GM12878 (cell line): ENCODE measurements at regions not wholly inside any gene's neighbourhood (a gene's known extent, or its start where the extent isn't known, plus 50 kb on each side); places are given as distances from the start of the nearest gene placed in this dataset.

Source experiments
- ATAC-seq: fragments of 200-7000 bp; cut with Tn5 transposase; 3 replicates; pipeline ENCODE4 v1.9.1; 2020; ENCODE audit warnings: mild to moderate bottlenecking, moderate library complexity
- BruUV-seq: library from RNA; stranded (reverse); fragments of 400-500 nt; replicated peaks from 2 replicates; lab custom pipeline; 2021; lab: Mats Ljungman, UMichigan
- CTCF ChIA-PET: fragments of 300-600 bp; sonication (Branson Sonifier 250); formaldehyde crosslinking; extraction: SDS; loops from one replicate; lab custom pipeline; 2021; ENCODE audit warnings: inconsistent platforms; lab: Yijun Ruan, JAX
- POLR2A ChIA-PET: fragments of 350-600 bp; formaldehyde crosslinking; extraction: SDS; loops from one replicate; lab custom pipeline; 2021; ENCODE audit warnings: inconsistent platforms; lab: Charles Lee
- RAD21 ChIA-PET: fragments of 300-600 bp; sonication (Branson Sonifier 250); formaldehyde crosslinking; loops from one replicate; lab custom pipeline; 2023; ENCODE audit warnings: antibody characterized with exemption; ENCODE audit not compliant: unreplicated experiment; lab: Charles Lee
- SMC1A ChIA-PET: fragments of 300-600 bp; sonication (Branson Sonifier 250); formaldehyde crosslinking; loops from one replicate; lab custom pipeline; 2023; ENCODE audit not compliant: unreplicated experiment, uncharacterized antibody; lab: Charles Lee
- DNase-seq: peaks from one replicate; pipeline ENCODE4 v3.0.0-alpha.2; 2011; ENCODE audit warnings: low read depth, low spot score
- FAIRE-seq: peaks from 3 replicates; lab custom pipeline; 2011; peaks lifted over from hg19 to GRCh38; lab: Jason Lieb, UNC
- H2AFZ ChIP-seq: 2 replicates; pipeline ENCODE4 v1.6.0; 2011; ENCODE audit warnings: low read depth, low read length, control low read depth; ENCODE audit not compliant: control insufficient read depth
- H3K27ac ChIP-seq: 2 replicates; pipeline ENCODE4 v1.5.1; 2011; ENCODE audit warnings: control low read depth; ENCODE audit not compliant: control insufficient read depth, insufficient read depth
- H3K27me3 ChIP-seq, 2 experiments: replicated peaks in 1 of 2; 2 replicates each; pipeline versions ENCODE4 v1.6.0 to v1.6.1; 2011; ENCODE audit warnings: low read length in 1 of 2; ENCODE audit not compliant: control insufficient read depth in 2 of 2, insufficient read depth in 2 of 2
- H3K36me3 ChIP-seq, 2 experiments: 2 replicates each; pipeline ENCODE4 v1.5.1; 2011; ENCODE audit warnings: low read length in 1 of 2; ENCODE audit not compliant: control insufficient read depth in 2 of 2, insufficient read depth in 2 of 2
- H3K4me1 ChIP-seq: 2 replicates; pipeline ENCODE4 v1.6.1; 2011; ENCODE audit warnings: mild to moderate bottlenecking, low read length, moderate library complexity, mixed read lengths; ENCODE audit not compliant: control insufficient read depth, insufficient read depth
- H3K4me2 ChIP-seq: 2 replicates; pipeline ENCODE4 v1.6.0; 2011; ENCODE audit warnings: control low read depth; ENCODE audit not compliant: control insufficient read depth, insufficient read depth
- H3K4me3 ChIP-seq: fragments of 200-600 bp; sonication (generic); 2 replicates; pipeline ENCODE4 v1.5.1; 2016
- H3K79me2 ChIP-seq: 2 replicates; pipeline ENCODE4 v1.6.0; 2011; ENCODE audit warnings: low read length; ENCODE audit not compliant: control insufficient read depth, insufficient read depth
- H3K9ac ChIP-seq: 2 replicates; pipeline ENCODE4 v1.8.0; 2011; ENCODE audit warnings: low read length, control low read depth, mixed read lengths; ENCODE audit not compliant: control insufficient read depth, insufficient read depth
- H3K9me3 ChIP-seq: replicated peaks from 3 replicates; pipeline ENCODE4 v1.5.1; 2011; ENCODE audit warnings: mild to moderate bottlenecking, low read length; ENCODE audit not compliant: control insufficient read depth, insufficient read depth
- H4K20me1 ChIP-seq: 2 replicates; pipeline ENCODE4 v1.6.0; 2011; ENCODE audit not compliant: control insufficient read depth, insufficient read depth
- ETV6 ChIP-seq, 2 experiments: fragments of 450-650 bp in 1 of 2; IDR thresholded peaks in 1 of 2; conservative IDR thresholded peaks in 1 of 2; 2 replicates each; pipeline ENCODE4 v1.6.1; 2014; ENCODE audit warnings: antibody characterized with exemption in 1 of 2, borderline replicate concordance in 1 of 2, low read depth in 1 of 2, mild to moderate bottlenecking in 1 of 2, moderate library complexity in 1 of 2
- FOXM1 ChIP-seq: IDR thresholded peaks from 2 replicates; pipeline ENCODE4 v1.6.1; 2012; ENCODE audit warnings: low read depth, mild to moderate bottlenecking, inconsistent platforms, low read length, moderate library complexity
- MYB ChIP-seq: fragments of 150-350 bp; IDR thresholded peaks from 2 replicates; pipeline ENCODE4 v1.6.1; 2014; ENCODE audit warnings: mild to moderate bottlenecking, low read depth, low read length, borderline replicate concordance
- TCF7 ChIP-seq: IDR thresholded peaks from 2 replicates; pipeline ENCODE4 v1.6.1; 2014; ENCODE audit warnings: antibody characterized with exemption, borderline replicate concordance
- ZNF24 ChIP-seq: fragments of 450-650 bp; IDR thresholded peaks from 2 replicates; pipeline ENCODE4 v1.6.1; 2017; ENCODE audit warnings: antibody characterized with exemption, mild to moderate bottlenecking
- WGBS: methylation state at CpG from one replicate; pipeline ENCODE4 v1.1.6; 2016; ENCODE audit warnings: low lambda C conversion rate; ENCODE audit not compliant: insufficient replicate concordance, insufficient coverage; ENCODE audit errors: missing lambda C conversion rate; 5-methylcytosine and 5-hydroxymethylcytosine counted together
- in situ Hi-C: fragments of 300-500 bp; cut with MboI; formaldehyde crosslinking; loops from 9 replicates; pipeline ENCODE4 v1.14.3; 2018; ENCODE audit warnings: mixed read lengths
- intact Hi-C: fragments of 100-400 bp; cut with micrococcal nuclease; formaldehyde crosslinking; loops from one replicate; pipeline ENCODE4 v1.14.2; 2022; ENCODE audit not compliant: unreplicated experiment
- TF ChIP-seq, protein P1 (sequence below): IDR thresholded peaks from 2 replicates; pipeline ENCODE4 v1.6.1; 2012; ENCODE audit warnings: mild to moderate bottlenecking, low read depth, low read length
- TF ChIP-seq, protein P2 (sequence below): fragments of 150-350 bp; IDR thresholded peaks from 2 replicates; pipeline ENCODE4 v1.6.1; 2014; ENCODE audit warnings: mild to moderate bottlenecking, low read depth, low read length
- TF ChIP-seq, protein P3 (sequence below): IDR thresholded peaks from 2 replicates; pipeline ENCODE4 v1.6.1; 2012; ENCODE audit warnings: low read depth, low read length, improper control_type of control experiment

DNA sequence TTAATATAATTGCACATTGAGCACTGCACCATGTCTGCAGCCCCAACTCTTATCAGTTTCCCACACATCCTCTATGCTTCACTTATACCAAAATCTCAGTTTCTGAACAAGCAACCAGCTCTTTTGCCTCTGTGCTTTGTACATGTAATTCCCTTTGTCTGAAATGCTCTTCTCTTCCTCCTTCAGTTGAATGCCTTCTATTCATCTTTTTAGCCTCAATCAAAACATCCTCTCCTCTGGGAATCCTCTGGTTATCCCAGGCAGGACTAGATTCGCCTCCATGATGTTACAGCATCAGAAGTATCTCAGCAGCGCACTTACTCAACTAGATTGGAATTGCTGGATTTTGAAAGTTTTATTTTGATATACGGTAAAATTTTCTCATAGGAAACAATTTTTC lies 143.3 kb downstream of the GAS1 start:
- ChIA-PET CTCF (no interaction called here), SMC1A (no interaction called here), RAD21 (no interaction called here), POLR2A (no interaction called here)
- Histone ChIP-seq H3K27ac (no peak overlapping the region), H2AFZ (no peak overlapping the region), H3K27me3 (no peaks in the 10 kb centered on the region; a peak in 1 of 4 replicates), H3K9me3 (no peaks in the 10 kb centered on the region), H3K9ac (no peak overlapping the region), H3K36me3 (no peaks in the 10 kb centered on the region), H3K4me3 (no peak overlapping the region), H4K20me1 (no peaks in the 10 kb centered on the region), H3K79me2 (no peaks in the 10 kb centered on the region), H3K4me1 (no peaks in the 10 kb centered on the region), H3K4me2 (no peak overlapping the region)
- BruUV-seq: no TSS peak
- no peak for ATAC-seq
- DNase-seq: no peak
- TF ChIP-seq, protein P1, sequence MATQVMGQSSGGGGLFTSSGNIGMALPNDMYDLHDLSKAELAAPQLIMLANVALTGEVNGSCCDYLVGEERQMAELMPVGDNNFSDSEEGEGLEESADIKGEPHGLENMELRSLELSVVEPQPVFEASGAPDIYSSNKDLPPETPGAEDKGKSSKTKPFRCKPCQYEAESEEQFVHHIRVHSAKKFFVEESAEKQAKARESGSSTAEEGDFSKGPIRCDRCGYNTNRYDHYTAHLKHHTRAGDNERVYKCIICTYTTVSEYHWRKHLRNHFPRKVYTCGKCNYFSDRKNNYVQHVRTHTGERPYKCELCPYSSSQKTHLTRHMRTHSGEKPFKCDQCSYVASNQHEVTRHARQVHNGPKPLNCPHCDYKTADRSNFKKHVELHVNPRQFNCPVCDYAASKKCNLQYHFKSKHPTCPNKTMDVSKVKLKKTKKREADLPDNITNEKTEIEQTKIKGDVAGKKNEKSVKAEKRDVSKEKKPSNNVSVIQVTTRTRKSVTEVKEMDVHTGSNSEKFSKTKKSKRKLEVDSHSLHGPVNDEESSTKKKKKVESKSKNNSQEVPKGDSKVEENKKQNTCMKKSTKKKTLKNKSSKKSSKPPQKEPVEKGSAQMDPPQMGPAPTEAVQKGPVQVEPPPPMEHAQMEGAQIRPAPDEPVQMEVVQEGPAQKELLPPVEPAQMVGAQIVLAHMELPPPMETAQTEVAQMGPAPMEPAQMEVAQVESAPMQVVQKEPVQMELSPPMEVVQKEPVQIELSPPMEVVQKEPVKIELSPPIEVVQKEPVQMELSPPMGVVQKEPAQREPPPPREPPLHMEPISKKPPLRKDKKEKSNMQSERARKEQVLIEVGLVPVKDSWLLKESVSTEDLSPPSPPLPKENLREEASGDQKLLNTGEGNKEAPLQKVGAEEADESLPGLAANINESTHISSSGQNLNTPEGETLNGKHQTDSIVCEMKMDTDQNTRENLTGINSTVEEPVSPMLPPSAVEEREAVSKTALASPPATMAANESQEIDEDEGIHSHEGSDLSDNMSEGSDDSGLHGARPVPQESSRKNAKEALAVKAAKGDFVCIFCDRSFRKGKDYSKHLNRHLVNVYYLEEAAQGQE: no peak
- no peak for TF ChIP-seq MYB
- TF ChIP-seq, protein P2, sequence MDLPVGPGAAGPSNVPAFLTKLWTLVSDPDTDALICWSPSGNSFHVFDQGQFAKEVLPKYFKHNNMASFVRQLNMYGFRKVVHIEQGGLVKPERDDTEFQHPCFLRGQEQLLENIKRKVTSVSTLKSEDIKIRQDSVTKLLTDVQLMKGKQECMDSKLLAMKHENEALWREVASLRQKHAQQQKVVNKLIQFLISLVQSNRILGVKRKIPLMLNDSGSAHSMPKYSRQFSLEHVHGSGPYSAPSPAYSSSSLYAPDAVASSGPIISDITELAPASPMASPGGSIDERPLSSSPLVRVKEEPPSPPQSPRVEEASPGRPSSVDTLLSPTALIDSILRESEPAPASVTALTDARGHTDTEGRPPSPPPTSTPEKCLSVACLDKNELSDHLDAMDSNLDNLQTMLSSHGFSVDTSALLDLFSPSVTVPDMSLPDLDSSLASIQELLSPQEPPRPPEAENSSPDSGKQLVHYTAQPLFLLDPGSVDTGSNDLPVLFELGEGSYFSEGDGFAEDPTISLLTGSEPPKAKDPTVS: no peak
- TF ChIP-seq ETV6 (conservative IDR thresholded peaks at IDR 0.05 in 1 of 2, IDR thresholded peaks at IDR 0.05 in 1 of 2; ENCODE audit: borderline replicate concordance in 1 of 2, low read depth in 1 of 2): no peak
- TF ChIP-seq, protein P3, sequence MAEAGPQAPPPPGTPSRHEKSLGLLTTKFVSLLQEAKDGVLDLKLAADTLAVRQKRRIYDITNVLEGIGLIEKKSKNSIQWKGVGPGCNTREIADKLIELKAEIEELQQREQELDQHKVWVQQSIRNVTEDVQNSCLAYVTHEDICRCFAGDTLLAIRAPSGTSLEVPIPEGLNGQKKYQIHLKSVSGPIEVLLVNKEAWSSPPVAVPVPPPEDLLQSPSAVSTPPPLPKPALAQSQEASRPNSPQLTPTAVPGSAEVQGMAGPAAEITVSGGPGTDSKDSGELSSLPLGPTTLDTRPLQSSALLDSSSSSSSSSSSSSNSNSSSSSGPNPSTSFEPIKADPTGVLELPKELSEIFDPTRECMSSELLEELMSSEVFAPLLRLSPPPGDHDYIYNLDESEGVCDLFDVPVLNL: no peak
- no peak for TF ChIP-seq FOXM1
- no peak for TF ChIP-seq ZNF24
- no peak for TF ChIP-seq TCF7
- intact Hi-C loops: no loop called here
- in situ Hi-C loops: no loop called here
- 48% methylated on average over 3 of the region's 3 CpGs for WGBS
- no peak for FAIRE-seq
